NCI-H1092 treated with DMSO at 0.1 percent for 48 hours (cell line): ENCODE measurements at regions not wholly inside any gene's neighbourhood (a gene's known extent, or its start where the extent isn't known, plus 50 kb on each side); places are given as distances from the start of the nearest gene placed in this dataset.

Experiments
- DNase-seq: peaks from one replicate; lab custom pipeline; 2025; lab: John Stamatoyannopoulos, UW

- DNase-seq: no peak
Observed at GRCh38 chr10:45198486-45199204, 116.8 kb downstream of the OR13A1 start.

DNA sequence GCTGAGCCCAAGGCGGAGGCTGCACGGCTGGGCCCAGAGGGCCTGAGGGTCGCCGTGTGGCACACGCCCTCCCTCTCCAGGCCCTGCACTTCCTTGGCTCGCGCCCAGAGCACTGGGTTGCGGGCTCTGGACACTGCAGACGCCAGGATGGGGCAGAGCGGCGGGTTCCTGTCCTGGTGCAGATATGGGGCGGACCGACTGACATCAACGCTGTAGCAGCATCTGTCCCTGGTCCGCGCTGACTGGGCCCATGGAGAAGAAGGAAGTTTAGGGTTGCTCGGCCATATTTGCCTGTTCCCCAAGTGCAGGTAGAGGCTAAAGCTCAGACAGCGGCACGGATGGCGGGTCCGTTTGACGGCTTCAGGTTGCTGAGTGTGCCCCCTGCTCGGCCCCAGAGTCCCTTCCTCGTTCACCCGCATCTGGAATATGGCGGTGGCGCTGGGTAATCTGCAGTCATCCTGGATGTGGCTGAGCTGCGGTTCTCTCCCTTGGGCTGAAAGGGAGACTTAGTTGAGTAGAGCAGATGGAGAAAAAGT lies 116.1 kb downstream of the OR13A1 start:
- DNase-seq: no peak

GRCh38 chr10:45201271-45201670 lies 114.1 kb downstream of the OR13A1 start:
- DNase-seq: no peak

DNA sequence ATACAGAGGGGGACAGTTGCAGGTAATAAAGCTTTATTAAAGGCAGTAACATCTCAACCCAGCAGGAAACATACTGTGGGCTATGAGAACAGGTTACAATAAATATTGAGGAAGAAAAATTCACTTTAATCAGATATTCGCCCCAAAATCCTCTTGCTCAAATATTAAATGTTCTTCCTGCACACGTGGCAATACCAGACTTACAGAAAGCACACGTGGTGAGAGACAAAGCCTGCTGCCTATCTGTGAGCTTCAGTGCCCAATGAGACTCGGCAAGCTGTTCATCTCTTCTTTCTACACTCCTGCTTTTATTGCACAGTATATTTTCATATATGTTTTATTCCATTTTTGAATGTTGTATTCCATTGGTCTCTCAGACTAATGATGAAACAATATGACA lies 113.2 kb downstream of the OR13A1 start:
- no peak for DNase-seq

DNA sequence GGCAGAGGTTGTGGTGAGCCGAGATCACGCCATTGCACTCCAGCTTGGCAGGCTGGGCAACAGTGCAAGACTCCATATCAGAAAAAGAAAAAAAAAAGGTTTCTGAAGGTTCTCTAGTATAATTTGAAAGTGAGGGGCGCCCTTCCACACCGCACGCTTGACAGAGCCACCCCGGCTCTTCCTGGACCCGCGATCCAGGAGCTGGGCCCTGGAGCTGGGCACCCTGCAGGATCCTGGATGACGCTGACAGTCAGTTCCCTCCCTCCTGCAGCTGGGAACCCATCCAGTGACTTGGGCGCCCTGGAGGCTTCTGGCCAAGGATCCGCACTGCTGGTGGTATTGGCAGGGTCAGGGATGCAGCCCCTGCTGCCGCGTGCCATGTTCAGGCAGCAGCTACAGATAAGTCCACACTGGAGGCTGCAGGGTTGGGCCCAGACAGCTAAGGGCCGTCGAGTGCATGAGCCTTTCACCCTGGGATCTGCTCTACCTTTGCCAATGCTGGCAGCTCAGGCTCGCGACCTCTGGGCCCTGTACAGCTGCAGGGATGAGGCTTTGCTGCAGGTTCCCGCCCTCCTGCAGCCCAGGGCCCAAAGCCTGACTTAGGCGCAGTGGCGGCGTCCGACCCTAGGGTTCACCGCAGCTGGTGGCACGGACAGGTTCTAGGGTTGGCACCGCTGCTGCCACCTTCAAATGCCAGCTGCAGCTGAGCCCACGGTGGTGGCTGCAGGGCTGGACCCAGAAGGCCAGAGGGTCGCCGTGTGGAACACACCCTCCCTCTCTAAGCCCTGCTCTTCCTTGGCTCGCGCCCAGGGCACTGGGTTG lies 110.2 kb downstream of the OR13A1 start:
- no peak for DNase-seq

DNA sequence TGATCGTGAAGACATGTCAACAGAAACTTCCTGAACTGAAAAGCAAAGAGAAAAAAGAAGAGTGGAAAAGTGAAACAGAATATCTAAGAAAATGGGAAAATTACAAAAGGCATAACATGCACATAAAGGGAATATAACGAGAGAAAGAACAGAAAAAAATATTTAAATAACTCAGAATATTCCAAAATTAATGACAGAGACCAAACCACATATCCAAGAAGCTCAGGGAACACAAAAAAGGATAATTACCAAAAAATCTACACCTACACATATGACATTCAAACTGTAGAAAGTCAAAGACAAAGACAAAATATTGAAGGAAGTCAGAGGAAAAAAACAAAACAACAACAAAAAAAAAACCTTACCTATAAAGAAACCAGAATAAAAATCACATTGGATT lies 105.5 kb downstream of the OR13A1 start:
- DNase-seq: no peak

DNA sequence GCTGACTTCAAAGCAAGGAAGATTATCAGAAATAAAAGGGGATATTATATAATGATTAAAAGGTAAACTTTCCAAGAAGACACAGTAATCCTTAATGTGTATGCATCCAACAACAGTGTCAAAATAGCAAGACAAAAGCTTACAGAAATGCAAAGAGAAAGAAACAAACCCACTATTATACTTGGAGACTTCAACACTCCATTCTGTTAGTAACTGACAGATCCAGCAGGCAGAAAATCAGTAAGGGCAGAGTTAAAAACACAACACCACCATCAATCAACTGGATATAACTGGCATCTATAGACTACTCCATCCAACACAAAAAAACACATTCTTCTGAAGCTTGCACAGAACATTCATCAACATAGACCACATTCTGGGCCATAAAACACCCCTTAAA lies 103.8 kb downstream of the OR13A1 start:
- no peak for DNase-seq

DNA sequence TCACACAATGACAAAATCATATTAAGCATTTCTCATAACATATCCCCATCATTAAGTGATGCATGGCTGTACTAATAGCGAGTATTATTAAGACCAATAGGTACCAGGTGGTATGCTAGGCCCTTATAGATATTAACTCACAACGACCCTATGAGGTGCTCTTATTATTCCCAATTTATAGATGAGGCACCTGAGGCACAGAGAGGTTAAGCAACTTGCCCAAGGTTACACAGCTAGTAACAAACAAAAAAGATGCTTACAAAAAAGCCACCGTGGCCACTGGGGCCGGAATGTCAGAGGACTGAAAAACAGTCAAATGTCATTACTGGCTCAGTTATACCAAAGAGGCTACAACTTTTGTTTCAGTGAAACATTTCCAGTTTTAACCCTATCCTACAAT lies 96.0 kb downstream of the OR13A1 start:
- DNase-seq: no peak

GRCh38 chr10:45220931-45221330 lies 94.5 kb downstream of the OR13A1 start:
- no peak for DNase-seq

- no peak for DNase-seq
Observed at GRCh38 chr10:45224219-45224841, 91.1 kb downstream of the OR13A1 start.

DNA sequence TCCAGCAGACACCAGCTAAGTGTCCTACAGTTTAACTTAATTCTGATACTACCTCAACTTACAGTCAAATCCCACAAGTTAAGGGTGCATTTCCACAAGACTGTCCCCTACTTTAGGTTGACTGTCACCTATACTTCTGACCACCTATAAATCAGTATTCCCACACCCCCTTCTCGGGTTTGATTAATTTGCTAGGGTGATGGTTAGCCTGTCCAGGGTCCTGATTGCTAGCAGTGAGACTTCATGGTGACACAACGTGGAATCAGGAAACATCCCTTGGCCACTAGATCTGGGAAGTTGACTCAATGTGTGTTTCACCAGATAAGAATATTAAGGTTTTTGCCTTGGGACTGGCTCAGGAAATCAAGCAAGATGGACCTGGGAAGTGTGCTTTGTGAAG lies 88.4 kb downstream of the OR13A1 start:
- no peak for DNase-seq

DNA sequence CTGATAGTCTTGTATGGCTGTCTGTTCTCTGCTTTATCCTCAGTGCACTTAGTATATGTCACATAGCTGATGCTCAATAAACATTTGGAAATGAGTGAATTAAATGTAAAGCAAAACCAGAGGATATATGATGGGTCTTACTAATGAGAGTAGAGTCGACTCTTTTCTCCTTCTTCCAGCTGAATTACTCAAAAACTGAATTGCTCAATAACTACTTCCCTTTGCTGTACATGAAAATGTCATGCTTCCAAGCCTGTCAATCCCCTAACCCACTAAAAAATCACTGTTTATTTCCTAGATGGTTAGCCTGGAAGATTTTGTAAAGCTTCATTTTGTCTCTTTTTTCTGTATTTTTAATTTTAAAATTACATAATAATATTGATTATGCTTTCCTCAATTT lies 88.0 kb downstream of the OR13A1 start:
- DNase-seq: no peak

DNA sequence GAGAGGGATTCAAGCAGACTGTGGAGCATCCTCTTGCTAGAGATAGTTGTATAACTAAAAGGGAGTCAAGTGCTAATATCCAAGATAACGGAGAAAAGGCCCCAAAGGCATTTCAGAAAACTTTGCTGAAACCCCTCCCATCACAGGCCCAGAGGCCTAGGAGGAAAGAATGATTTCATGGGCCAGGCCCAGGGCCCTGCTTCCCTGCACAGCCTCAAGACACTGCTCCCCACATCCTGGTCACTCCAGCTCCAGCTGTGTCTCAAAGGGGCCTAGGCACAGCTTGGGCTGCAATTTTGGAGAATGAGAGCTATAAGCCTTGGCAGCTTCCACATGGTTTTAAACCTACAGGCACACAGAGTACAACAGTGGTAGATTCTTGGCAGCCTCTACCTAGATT lies 85.6 kb downstream of the OR13A1 start:
- DNase-seq: no peak

- DNase-seq: peak; percentile 58
Observed at GRCh38 chr10:45235260-45235769, 80.1 kb downstream of the OR13A1 start.

- DNase-seq: no peak
Observed at GRCh38 chr10:45235798-45236220, 79.6 kb downstream of the OR13A1 start.

DNA sequence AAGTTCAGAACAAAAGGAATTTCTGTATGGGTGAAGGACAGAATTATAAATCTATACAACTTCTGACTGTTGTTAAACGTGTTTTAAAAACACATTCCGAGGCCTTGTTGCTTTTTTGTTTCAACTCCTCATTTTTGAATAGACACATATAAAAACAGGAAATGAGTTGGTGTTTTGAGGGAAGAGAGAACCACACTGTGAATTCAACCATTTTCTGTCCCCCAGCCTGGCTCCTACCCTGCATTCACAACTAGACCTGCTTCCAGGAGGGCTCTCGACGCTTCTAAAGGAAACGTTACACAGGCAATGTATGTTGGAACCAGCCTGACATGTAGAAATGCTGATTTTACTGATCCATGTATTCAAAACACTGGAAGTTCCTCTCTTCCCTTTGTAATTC lies 76.5 kb downstream of the OR13A1 start:
- no peak for DNase-seq

GRCh38 chr10:45239642-45240041 lies 75.8 kb downstream of the OR13A1 start:
- no peak for DNase-seq

GRCh38 chr10:45241865-45242520 lies 73.4 kb downstream of the OR13A1 start:
- no peak for DNase-seq

DNA sequence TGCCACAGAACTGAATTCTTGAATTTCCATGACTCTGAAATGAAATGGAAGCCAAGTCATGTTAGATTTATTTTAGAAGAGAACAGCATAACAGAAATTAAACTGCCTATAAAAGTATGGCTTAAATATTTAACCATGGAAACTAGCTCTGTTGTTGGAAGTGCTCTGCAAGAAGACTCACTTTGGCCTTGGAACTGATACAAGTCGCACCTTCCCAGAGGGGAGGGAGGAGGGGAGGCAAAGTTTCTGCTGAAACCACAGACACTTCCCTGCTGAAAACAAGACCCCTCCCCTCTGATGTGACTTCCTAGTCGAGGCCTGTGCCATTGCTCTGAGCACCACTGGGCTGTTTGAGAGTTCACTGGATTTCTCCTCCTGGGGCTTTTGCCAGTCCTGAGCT lies 72.1 kb downstream of the OR13A1 start:
- DNase-seq: no peak

- no peak for DNase-seq
Observed at GRCh38 chr10:45246522-45246921, 68.9 kb downstream of the OR13A1 start.

DNA sequence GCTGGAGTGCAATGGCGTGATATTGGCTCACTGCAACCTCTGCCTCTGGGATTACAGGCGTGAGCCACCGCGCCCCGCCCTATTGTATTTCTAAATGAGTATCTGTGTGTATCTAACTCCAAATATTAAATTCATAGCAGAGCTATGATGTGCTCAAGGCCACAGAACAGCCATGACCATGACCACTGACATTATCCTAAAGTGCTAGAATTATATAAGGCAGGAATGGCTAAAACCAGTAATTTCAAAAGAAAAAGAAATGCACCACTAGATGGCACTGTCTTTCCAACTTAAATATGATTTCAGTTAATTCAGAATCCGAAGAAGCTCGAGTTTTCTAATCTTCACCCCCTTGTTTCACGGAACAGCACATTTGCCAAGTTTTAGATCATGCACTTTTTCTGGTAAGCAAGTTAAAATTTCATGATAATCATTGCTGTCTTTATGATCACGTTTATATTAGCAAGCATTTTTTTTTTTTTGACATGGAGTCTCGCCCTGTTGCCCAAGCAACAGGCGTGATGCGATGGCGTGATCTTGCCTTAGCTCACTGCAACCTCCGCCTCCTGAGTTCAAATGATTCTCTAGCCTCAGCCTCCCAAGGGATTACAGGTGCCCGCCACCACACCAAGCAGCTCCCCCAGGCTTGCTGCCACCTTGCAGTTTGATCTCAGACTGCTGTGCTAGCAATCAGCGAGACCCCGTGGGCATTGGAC lies 65.3 kb downstream of the OR13A1 start:
- DNase-seq: peak; percentile 58
